Stimulated activated CD8-positive, alpha-beta memory T cell treated with anti-CD3 and anti-CD28 coated beads, Interleukin-15, amount 100 ng/mL, for 4 hours (primary cell): ENCODE measurements at regions not wholly inside any gene's neighbourhood (a gene's known extent, or its start where the extent isn't known, plus 50 kb on each side); places are given as distances from the start of the nearest gene placed in this dataset.

Experiments used
- DNase-seq, 2 donors: peaks; one replicate each; pipeline ENCODE4 v3.0.0-alpha.2; 2020; ENCODE audit warnings: low read depth in 2 of 2

GRCh38 chr2:8469709-8470493 lies 212.0 kb upstream of the ID2 start:
- DNase-seq = no peak

- DNase-seq = no peak
These were observed 209.1 kb upstream of the ID2 start for GRCh38 chr2:8472545-8473323.

GRCh38 chr2:8475349-8476031 lies 206.4 kb upstream of the ID2 start:
- no peak for DNase-seq

- no peak for DNase-seq
These were observed 204.0 kb upstream of the ID2 start for GRCh38 chr2:8477552-8478470.

GRCh38 chr2:8478471-8478793 lies 203.4 kb upstream of the ID2 start:
- no peak for DNase-seq

GRCh38 chr2:8479298-8479697 lies 202.6 kb upstream of the ID2 start:
- no peak for DNase-seq

GRCh38 chr2:8480915-8481314 lies 200.9 kb upstream of the ID2 start:
- DNase-seq = no peak

- DNase-seq = no peak
These were observed 200.3 kb upstream of the ID2 start for GRCh38 chr2:8481463-8482009.

GRCh38 chr2:8482432-8482831 lies 199.4 kb upstream of the ID2 start:
- DNase-seq = no peak

GRCh38 chr2:8484502-8485283 lies 197.2 kb upstream of the ID2 start:
- DNase-seq = no peak

GRCh38 chr2:8485736-8486135 lies 196.1 kb upstream of the ID2 start:
- DNase-seq = no peak

- no peak for DNase-seq
These were observed 195.7 kb upstream of the ID2 start for GRCh38 chr2:8486141-8486540.

GRCh38 chr2:8487461-8487932 lies 194.4 kb upstream of the ID2 start:
- no peak for DNase-seq

GRCh38 chr2:8488001-8488738 lies 193.7 kb upstream of the ID2 start:
- DNase-seq = peak; percentile 44 to 63

- no peak for DNase-seq
These were observed 192.6 kb upstream of the ID2 start for GRCh38 chr2:8489221-8489620.

GRCh38 chr2:8489751-8490150 lies 192.1 kb upstream of the ID2 start:
- no peak for DNase-seq

GRCh38 chr2:8490166-8490721 lies 191.6 kb upstream of the ID2 start:
- no peak for DNase-seq

GRCh38 chr2:8491296-8492027 lies 190.4 kb upstream of the ID2 start:
- no peak for DNase-seq

GRCh38 chr2:8494151-8494550 lies 187.7 kb upstream of the ID2 start:
- no peak for DNase-seq
